ENCODE measurements at regions not wholly inside any gene's neighbourhood (a gene's known extent, or its start where the extent isn't known, plus 50 kb on each side); places are given as distances from the start of the nearest gene placed in this dataset.

- H3K27me3 Mint-ChIP-seq = no peaks in the 10 kb centered on the region
- ATAC-seq = no peak
Observed at GRCh38 chr9:87138128-87139040, 191.1 kb upstream of the GAS1 start.

DNA sequence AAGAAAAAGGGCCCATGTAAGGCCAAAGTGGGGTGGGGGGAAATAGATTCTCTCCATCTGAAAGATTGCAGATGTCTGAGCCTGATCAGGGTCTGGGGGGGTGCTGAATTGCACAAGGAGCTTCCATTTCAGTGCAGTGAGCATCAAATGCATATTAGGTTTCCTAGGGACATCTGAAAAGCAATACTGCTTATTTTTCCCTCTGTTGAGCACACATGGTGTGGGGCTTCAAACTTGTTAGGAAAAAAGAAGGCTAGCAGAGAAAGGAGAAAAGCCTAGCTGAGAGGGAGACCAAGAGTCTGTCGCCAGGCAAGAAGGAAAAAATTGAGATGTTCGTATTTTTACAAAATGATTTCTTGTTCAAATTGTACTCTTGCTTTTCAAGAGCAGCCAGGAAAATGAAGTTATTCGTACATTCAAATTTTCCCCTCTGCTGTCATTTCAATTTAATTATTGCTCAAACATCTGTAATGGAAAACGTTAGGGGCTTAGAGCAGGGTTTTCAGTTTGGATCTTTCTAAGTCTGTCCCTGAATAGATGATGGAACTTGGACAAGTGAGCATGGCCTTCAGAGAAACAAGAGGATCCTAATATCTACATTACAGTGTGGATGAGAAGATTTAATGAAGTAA lies 191.9 kb upstream of the GAS1 start:
- Mint-ChIP-seq H3K9me3 (peaks cover 4% of the 10 kb centered on the region), H3K36me3 (no peaks in the 10 kb centered on the region), H3K27ac (no peak overlapping the region), H3K27me3 (no peaks in the 10 kb centered on the region), H3K4me3 (no peak overlapping the region), H3K4me1 (no peaks in the 10 kb centered on the region)
- ATAC-seq = no peak

More at GRCh38 chr9:87138128-87139040, 191.1 kb upstream of the GAS1 start:
- H3K4me1 Mint-ChIP-seq = no peaks in the 10 kb centered on the region
- H3K27ac Mint-ChIP-seq = no peak overlapping the region
- H3K9me3 Mint-ChIP-seq = peaks cover 6% of the 10 kb centered on the region
- H3K36me3 Mint-ChIP-seq = no peaks in the 10 kb centered on the region
- no peak overlapping the region for H3K4me3 Mint-ChIP-seq

GRCh38 chr9:87140142-87140541 lies 192.8 kb upstream of the GAS1 start:
- no peaks in the 10 kb centered on the region for H3K36me3 Mint-ChIP-seq
- no peaks in the 10 kb centered on the region for H3K4me1 Mint-ChIP-seq
- ATAC-seq = no peak
- no peaks in the 10 kb centered on the region for H3K27me3 Mint-ChIP-seq
- no peak overlapping the region for H3K4me3 Mint-ChIP-seq
- no peak overlapping the region for H3K27ac Mint-ChIP-seq
- peaks cover 4% of the 10 kb centered on the region for H3K9me3 Mint-ChIP-seq

DNA sequence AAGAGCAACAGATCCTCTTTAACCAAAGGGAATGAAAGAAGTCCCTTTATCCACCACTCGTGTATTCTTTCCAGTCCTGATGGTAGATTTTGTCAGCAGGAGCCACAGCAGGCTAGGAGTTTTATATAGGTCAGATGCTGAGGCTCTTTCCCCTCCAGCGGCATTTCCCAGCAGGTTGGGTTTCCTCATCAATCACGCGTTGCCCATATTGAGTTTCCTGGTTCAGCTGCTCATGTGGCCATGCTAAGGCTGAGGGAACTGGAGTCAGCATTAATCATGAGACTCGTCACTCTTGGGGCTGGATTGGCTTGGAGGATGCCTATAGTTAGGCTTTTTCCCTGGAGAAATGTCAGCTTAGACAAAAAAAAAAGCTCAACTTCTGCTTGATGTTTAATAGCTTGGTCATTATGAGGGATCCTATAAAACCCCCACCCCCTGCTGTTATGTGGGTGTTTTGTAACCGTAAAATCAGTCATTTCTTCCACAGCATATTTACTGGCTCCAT lies 193.4 kb upstream of the GAS1 start:
- H3K9me3 Mint-ChIP-seq = peaks cover 4% of the 10 kb centered on the region
- H3K4me1 Mint-ChIP-seq = no peaks in the 10 kb centered on the region
- H3K27me3 Mint-ChIP-seq = no peaks in the 10 kb centered on the region
- ATAC-seq = no peak
- no peak overlapping the region for H3K4me3 Mint-ChIP-seq
- no peak overlapping the region for H3K27ac Mint-ChIP-seq
- no peaks in the 10 kb centered on the region for H3K36me3 Mint-ChIP-seq

DNA sequence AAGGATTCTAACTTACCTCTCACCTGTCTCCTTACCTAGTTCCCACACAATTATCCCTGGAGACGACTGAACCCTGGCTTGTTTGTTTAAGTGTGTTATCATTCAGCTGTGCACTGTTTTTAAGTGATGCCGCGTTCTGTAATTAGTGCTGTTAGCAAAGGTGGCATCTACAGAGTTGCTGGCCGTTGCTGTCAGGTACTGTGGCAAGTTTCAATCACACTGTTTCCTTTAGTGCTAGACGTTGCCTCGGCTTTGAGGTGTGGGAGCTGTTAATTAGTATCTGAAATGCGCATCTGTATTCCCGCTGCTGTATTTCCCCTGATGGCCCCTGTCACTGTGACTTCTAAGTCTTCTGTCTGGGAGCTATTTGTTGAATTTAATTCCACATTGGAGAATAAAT lies 193.8 kb upstream of the GAS1 start:
- no peaks in the 10 kb centered on the region for H3K4me1 Mint-ChIP-seq
- H3K36me3 Mint-ChIP-seq = no peaks in the 10 kb centered on the region
- H3K27ac Mint-ChIP-seq = no peak overlapping the region
- peaks cover 4% of the 10 kb centered on the region for H3K9me3 Mint-ChIP-seq
- H3K4me3 Mint-ChIP-seq = no peak overlapping the region
- no peak for ATAC-seq
- no peaks in the 10 kb centered on the region for H3K27me3 Mint-ChIP-seq

- H3K9me3 Mint-ChIP-seq = peaks cover 7% of the 10 kb centered on the region
- H3K27ac Mint-ChIP-seq = no peak overlapping the region
- no peaks in the 10 kb centered on the region for H3K4me1 Mint-ChIP-seq
- no peaks in the 10 kb centered on the region for H3K36me3 Mint-ChIP-seq
- peaks cover 28% of the 10 kb centered on the region for H3K27me3 Mint-ChIP-seq
- ATAC-seq = no peak
- H3K4me3 Mint-ChIP-seq = no peak overlapping the region
Observed at GRCh38 chr9:87146933-87147332, 199.6 kb upstream of the GAS1 start.

DNA sequence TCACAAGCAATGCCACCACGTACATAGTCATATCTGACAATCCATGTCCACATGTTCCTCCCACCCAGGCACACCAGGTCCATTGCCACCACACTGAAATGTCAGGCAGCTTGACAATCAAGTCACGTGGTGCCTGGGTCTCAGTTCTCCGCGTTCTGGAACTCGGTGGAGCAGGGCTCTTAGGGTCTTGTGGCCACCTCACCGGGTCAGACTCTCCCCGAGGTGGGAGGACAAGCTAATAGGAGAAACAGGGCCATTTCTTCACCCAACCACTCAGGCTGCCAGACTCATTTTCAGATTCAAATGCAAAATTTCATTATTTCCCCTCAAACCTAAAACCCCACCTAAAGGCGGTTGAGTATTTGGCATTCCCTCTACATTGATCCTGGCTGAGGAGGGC lies 200.5 kb upstream of the GAS1 start:
- Mint-ChIP-seq H3K36me3 (no peaks in the 10 kb centered on the region), H3K27ac (no peak overlapping the region), H3K9me3 (peaks cover 7% of the 10 kb centered on the region), H3K4me1 (no peaks in the 10 kb centered on the region), H3K27me3 (peaks cover 28% of the 10 kb centered on the region), H3K4me3 (no peak overlapping the region)
- no peak for ATAC-seq

- Mint-ChIP-seq H3K4me3 (no peak overlapping the region), H3K36me3 (no peaks in the 10 kb centered on the region), H3K4me1 (no peaks in the 10 kb centered on the region), H3K27ac (no peak overlapping the region), H3K9me3 (peaks cover 7% of the 10 kb centered on the region), H3K27me3 (peaks cover 28% of the 10 kb centered on the region)
- ATAC-seq = no peak
Observed at GRCh38 chr9:87148331-87149104, 201.2 kb upstream of the GAS1 start.

DNA sequence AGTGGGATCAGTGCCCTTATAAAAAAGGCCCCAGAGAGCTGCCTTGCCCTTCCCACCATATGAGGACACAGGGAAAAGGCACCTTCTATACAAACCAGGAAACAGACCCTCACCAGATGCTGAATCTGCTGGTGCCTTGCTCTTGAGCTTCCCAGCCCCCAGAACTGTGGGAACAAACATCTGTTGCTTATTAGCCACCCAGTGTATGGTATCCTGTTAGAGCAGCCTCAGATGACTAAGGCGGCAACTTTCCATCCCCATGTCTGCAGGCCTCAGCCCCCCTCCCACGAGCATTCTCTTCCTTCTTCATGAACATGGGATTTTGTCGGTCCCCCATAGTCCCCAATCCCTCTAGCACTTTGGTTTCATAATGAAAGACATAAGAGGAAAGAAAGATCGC lies 202.5 kb upstream of the GAS1 start:
- H3K27me3 Mint-ChIP-seq = peaks cover 28% of the 10 kb centered on the region
- H3K4me1 Mint-ChIP-seq = no peaks in the 10 kb centered on the region
- H3K9me3 Mint-ChIP-seq = peaks cover 4% of the 10 kb centered on the region
- no peak overlapping the region for H3K4me3 Mint-ChIP-seq
- no peak overlapping the region for H3K27ac Mint-ChIP-seq
- no peak for ATAC-seq
- no peaks in the 10 kb centered on the region for H3K36me3 Mint-ChIP-seq

- H3K4me3 Mint-ChIP-seq = no peak overlapping the region
- H3K4me1 Mint-ChIP-seq = no peaks in the 10 kb centered on the region
- peaks cover 22% of the 10 kb centered on the region for H3K27me3 Mint-ChIP-seq
- peaks cover 3% of the 10 kb centered on the region for H3K9me3 Mint-ChIP-seq
- H3K36me3 Mint-ChIP-seq = no peaks in the 10 kb centered on the region
- no peak for ATAC-seq
- no peak overlapping the region for H3K27ac Mint-ChIP-seq
Observed at GRCh38 chr9:87152256-87152655, 204.9 kb upstream of the GAS1 start.

DNA sequence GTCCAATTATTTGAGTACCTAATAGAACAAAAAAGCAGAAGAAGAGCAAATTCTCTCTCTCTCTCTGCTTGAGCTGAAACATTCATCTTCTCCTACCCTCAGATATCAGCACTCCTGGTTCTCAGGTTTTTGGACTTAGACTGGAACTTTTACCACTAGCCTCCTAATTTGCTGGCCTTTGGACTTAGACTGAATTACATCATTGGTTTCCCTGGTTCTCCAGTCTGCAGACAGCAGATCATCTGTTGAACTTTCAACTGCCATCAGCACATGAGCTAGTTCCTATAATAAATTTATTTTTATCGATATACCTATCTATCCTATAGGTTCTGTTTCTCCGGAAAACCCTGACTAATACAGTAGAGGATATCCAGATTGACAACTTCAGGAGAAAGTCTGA lies 208.9 kb upstream of the GAS1 start:
- no peaks in the 10 kb centered on the region for H3K4me1 Mint-ChIP-seq
- no peak overlapping the region for H3K4me3 Mint-ChIP-seq
- no peak overlapping the region for H3K27ac Mint-ChIP-seq
- no peaks in the 10 kb centered on the region for H3K36me3 Mint-ChIP-seq
- H3K9me3 Mint-ChIP-seq = no peaks in the 10 kb centered on the region
- no peaks in the 10 kb centered on the region for H3K27me3 Mint-ChIP-seq
- no peak for ATAC-seq

- no peak for ATAC-seq
- no peaks in the 10 kb centered on the region for H3K9me3 Mint-ChIP-seq
- H3K27me3 Mint-ChIP-seq = no peaks in the 10 kb centered on the region
- H3K36me3 Mint-ChIP-seq = no peaks in the 10 kb centered on the region
- no peak overlapping the region for H3K27ac Mint-ChIP-seq
- no peak overlapping the region for H3K4me3 Mint-ChIP-seq
- no peaks in the 10 kb centered on the region for H3K4me1 Mint-ChIP-seq
Observed at GRCh38 chr9:87157366-87158031, 210.2 kb upstream of the GAS1 start.

DNA sequence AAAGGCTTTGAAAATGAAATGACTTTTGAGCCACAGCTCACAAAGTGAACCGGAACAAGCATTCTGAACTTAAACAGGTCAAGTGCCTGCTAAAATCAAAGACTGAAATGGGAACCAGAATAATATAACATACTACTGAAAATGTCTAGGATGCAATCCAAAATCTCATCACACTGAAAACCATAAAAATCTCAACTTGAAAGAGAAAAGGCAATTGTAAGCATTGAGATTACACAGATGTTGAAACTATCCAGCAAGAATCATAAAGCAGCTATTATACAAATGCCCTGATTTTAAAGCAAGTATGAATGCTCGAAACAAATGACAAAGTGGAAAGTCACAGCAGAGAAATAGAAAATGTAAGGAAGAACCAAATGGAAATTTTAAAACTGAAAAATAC lies 211.5 kb upstream of the GAS1 start:
- Mint-ChIP-seq H3K36me3 (no peaks in the 10 kb centered on the region), H3K4me1 (no peaks in the 10 kb centered on the region), H3K4me3 (no peak overlapping the region), H3K9me3 (no peaks in the 10 kb centered on the region), H3K27ac (no peak overlapping the region), H3K27me3 (no peaks in the 10 kb centered on the region)
- ATAC-seq = no peak

DNA sequence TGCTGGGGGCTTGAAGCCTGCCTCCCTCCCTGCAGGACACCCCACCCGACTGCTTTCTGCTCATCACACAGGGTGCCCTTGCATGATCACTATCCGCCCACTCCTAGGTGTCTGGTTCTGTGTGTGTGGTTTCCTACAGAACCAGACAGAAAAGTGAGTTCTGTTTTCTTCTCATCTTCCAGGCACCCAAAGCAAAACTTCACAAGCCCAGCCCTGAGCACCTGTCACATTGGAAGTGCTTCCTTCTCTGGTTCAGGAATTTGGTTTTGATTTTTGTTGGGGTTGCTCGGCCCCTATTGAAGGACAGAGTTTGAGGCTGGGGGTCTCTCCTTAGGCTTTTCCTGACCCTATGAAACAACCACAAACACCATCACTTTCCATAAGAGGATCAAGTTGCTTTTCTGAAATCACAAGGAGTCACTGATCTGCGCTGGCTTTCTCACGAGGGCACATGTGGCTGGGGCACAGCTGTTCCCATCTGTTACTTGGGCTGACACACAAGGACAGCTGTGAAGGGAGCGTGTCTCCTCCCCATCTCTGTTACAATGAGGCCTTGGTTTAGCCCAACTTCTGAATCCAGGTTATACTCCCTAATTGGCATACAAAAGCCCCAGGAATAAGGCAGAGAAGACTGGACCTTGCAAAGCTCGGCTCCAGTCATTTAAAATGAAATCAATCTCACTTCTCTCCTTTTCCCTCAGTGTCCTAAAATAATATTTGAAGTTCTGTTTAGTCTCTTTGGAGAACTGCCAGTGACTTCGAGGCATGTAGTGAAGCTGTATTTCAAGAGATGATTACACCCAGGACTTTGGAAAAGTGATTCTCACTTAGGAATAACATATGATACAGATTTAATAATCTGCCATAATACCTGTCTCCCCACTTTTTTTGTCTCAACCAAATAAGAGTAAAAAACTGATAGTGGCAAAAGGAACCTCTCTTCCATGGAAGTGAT lies 213.1 kb upstream of the GAS1 start:
- Mint-ChIP-seq H3K27me3 (no peaks in the 10 kb centered on the region), H3K36me3 (no peaks in the 10 kb centered on the region), H3K27ac (no peak overlapping the region), H3K4me3 (no peak overlapping the region), H3K4me1 (no peaks in the 10 kb centered on the region), H3K9me3 (no peaks in the 10 kb centered on the region)
- ATAC-seq = peak; percentile 16
